Nephron (organoid): ENCODE measurements at regions not wholly inside any gene's neighbourhood (a gene's known extent, or its start where the extent isn't known, plus 50 kb on each side); places are given as distances from the start of the nearest gene placed in this dataset.
A peak's percentile ranks its signal among the peaks of the same experiment; 100 is the strongest.
"Not testable (repeated sequence)": the region's sequence is repeated elsewhere in the genome, so short reads cannot be mapped to it uniquely, and the experiment has no call there.

Experiments
- H3K27ac Mint-ChIP-seq, 3 experiments: 2 replicates each; pipeline ENCODE4 v1.8.0; 2020; ENCODE audit warnings: mixed read lengths in 3 of 3, mild to moderate bottlenecking in 2 of 3, moderate library complexity in 1 of 3
- H3K27me3 Mint-ChIP-seq: 2 replicates; pipeline ENCODE4 v1.8.0; 2021; ENCODE audit warnings: low read depth, mild to moderate bottlenecking, moderate library complexity, mixed read lengths
- H3K36me3 Mint-ChIP-seq: 2 replicates; pipeline ENCODE4 v1.8.0; 2020; ENCODE audit warnings: low read depth, mixed read lengths
- H3K4me1 Mint-ChIP-seq: 2 replicates; pipeline ENCODE4 v1.8.0; 2020; ENCODE audit warnings: mixed read lengths
- H3K4me3 Mint-ChIP-seq, 3 experiments: 2 replicates each; pipeline ENCODE4 v1.8.0; 2020; ENCODE audit warnings: mild to moderate bottlenecking in 3 of 3, mixed read lengths in 3 of 3, moderate library complexity in 2 of 3
- H3K9me3 Mint-ChIP-seq: 2 replicates; pipeline ENCODE4 v1.8.0; 2020; ENCODE audit warnings: mixed read lengths
- TF ChIP-seq, protein P1 (sequence below), 3 experiments: fragments of 200-600 bp; sonication (generic); IDR thresholded peaks; one replicate each; pipeline ENCODE4 v1.5.0; 2021; ENCODE audit warnings: antibody characterized with exemption in 3 of 3; ENCODE audit not compliant: unreplicated experiment in 3 of 3

DNA sequence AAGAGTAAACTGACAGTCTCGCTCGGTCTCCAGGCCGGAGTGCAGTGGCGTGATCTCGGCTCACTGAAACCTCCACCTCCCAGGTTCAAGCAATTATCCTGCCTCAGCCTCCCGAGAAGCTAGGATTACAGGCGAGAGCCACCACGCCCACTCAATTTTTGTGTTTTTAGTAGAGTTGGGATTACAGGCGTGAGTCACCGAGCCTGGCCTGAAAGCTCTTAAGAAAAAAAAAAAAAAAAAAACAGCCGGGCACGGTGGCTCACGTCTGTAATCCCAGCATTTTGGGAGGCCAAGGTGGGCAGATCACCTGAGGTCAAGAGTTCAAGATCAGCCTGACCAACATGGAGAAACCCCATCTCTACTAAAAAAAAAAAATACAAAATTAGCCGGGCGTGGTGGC, 55.3 kb upstream of the THOC2 start:
- H3K27me3 Mint-ChIP-seq, H3K36me3 Mint-ChIP-seq, H3K4me1 Mint-ChIP-seq, H3K27ac Mint-ChIP-seq, H3K4me3 Mint-ChIP-seq: not testable (repeated sequence)
- peaks cover 14% of the 10 kb centered on the region for H3K9me3 Mint-ChIP-seq

DNA sequence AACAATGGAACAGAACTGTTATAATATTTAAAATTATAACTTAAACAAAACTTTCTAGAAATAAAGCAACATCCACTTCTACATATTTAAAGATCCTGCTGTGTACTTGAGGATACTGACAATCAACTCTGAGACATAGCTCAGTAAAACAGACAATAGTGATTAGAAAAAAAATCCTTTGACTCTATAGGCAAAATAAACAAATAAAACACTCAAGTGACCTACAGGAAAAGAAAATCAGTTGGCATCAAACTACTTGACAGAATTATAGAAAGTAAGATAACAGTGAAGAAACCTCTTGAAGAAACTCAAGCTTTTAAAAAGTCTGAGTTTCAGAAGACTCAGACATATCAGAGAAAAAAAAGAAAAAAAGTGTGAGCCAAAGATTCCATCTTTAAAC, 55.9 kb upstream of the THOC2 start:
- Mint-ChIP-seq H3K9me3 (peaks cover 14% of the 10 kb centered on the region), H3K4me1 (no peaks in the 10 kb centered on the region), H3K4me3 (no peak overlapping the region), H3K27ac (no peak overlapping the region), H3K36me3 (no peaks in the 10 kb centered on the region), H3K27me3 (no peaks in the 10 kb centered on the region)
- TF ChIP-seq, protein P1, sequence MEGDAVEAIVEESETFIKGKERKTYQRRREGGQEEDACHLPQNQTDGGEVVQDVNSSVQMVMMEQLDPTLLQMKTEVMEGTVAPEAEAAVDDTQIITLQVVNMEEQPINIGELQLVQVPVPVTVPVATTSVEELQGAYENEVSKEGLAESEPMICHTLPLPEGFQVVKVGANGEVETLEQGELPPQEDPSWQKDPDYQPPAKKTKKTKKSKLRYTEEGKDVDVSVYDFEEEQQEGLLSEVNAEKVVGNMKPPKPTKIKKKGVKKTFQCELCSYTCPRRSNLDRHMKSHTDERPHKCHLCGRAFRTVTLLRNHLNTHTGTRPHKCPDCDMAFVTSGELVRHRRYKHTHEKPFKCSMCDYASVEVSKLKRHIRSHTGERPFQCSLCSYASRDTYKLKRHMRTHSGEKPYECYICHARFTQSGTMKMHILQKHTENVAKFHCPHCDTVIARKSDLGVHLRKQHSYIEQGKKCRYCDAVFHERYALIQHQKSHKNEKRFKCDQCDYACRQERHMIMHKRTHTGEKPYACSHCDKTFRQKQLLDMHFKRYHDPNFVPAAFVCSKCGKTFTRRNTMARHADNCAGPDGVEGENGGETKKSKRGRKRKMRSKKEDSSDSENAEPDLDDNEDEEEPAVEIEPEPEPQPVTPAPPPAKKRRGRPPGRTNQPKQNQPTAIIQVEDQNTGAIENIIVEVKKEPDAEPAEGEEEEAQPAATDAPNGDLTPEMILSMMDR (IDR thresholded peaks at IDR 0.05; ENCODE audit: unreplicated experiment in 3 of 3), result no peak

DNA sequence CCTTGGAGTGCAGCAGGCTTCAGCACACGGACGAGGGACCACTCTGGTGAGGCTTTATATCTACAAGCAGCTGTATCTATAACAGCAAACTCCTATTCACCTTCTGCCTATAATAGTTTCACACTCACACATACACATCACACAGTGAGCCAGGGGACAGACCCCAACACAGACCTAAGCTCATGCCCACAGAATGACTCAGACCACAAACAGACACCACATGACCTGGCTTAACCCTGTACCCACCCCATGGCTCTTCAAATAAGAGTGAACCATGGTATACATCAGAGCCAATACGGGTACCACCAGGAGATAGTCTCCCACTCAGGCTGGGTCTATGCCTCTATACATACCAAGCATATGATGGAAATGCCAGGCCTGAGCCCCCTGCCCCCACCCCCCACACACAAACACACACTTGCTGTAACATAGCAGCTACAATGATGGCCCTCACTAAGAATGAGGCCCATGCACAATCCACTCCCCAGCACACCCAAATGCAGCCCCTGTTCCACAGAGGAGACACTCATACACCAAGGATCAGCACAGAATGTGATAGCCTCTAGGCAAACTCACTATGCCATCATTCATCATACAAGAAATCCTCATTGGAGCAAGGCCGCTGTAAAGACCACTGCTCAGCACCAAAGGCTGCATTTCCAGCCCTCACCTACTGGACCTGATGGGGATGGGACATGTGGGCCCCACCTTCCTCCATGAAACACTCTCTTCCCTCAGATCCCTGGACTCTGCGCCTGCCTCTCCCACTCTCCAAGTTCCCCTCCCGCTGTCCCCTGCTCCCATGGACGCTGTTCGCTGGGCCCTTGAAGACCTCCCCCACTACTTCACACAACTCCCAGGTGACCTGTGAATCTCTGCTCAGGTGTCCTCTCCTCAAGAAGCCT, 62.1 kb upstream of the XIAP start:
- Mint-ChIP-seq H3K4me1 (no peaks in the 10 kb centered on the region), H3K9me3 (peaks cover 14% of the 10 kb centered on the region), H3K36me3 (no peaks in the 10 kb centered on the region), H3K27me3 (no peaks in the 10 kb centered on the region), H3K4me3 (no peak overlapping the region), H3K27ac (no peak overlapping the region)
- TF ChIP-seq, protein P1 (IDR thresholded peaks at IDR 0.05; ENCODE audit: unreplicated experiment in 3 of 3), result no peak

DNA sequence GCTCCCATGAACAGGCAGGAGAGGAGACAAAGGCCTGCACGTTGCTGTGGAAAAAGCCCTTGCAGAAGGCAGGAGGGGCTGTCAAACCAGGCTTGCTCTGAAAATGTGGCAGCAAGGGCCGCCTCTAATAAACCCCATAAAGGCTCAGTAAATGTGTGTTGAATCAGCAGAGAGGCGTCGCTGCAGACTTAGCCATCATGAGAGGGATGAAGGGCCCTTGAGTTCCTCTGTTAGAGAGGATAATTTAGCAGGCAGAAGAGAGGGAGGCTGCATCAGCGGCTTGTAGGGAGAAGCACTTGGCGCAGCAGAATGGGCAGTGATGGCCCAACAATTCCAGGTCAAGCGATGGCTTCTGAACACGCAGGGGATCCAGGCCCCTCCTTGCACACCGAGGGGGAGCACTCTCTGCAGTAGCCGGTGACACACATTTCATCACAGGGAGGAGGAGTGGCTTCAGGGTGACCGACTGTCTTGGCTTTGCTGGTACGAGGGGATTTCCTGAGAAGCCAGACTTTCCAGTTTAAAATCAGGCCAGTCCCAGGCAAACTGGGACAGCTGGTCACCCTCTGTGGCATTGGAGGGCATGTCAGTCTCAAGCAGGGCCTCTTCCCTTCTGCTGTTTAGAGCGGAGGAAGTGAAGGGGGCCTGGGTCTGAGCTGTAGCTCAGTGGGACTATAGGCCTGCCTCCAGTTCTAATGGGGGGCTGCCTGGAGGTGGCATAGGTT, 61.0 kb upstream of the XIAP start:
- not testable (repeated sequence) for H3K4me3 Mint-ChIP-seq, H3K4me1 Mint-ChIP-seq, H3K36me3 Mint-ChIP-seq, H3K27me3 Mint-ChIP-seq, H3K27ac Mint-ChIP-seq
- peaks cover 15% of the 10 kb centered on the region for H3K9me3 Mint-ChIP-seq

DNA sequence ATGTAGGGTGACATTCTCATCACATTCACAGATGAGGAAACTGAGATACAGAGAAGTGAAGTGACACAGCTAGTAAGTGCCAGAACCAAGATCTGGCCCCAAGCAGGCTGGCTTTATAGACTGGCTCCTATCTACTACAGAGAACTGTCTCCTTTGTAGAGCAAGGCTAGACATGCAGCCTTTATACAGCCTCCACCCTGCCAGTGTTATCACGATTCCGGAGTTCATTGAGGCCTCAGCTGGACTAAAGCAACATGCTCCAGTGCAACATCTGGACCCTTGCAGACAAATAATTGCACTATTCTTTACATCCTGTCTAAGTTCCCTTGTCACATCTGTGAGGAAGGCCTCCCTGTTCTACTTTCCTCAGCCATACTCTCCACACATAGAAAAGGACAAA, 58.0 kb upstream of the XIAP start:
- TF ChIP-seq, protein P1 (IDR thresholded peaks at IDR 0.05; ENCODE audit: unreplicated experiment in 3 of 3), result no peak
- Mint-ChIP-seq H3K4me3 (no peak overlapping the region), H3K36me3 (no peaks in the 10 kb centered on the region), H3K27ac (no peak overlapping the region), H3K4me1 (peaks cover 4% of the 10 kb centered on the region), H3K9me3 (peaks cover 10% of the 10 kb centered on the region), H3K27me3 (no peaks in the 10 kb centered on the region)

DNA sequence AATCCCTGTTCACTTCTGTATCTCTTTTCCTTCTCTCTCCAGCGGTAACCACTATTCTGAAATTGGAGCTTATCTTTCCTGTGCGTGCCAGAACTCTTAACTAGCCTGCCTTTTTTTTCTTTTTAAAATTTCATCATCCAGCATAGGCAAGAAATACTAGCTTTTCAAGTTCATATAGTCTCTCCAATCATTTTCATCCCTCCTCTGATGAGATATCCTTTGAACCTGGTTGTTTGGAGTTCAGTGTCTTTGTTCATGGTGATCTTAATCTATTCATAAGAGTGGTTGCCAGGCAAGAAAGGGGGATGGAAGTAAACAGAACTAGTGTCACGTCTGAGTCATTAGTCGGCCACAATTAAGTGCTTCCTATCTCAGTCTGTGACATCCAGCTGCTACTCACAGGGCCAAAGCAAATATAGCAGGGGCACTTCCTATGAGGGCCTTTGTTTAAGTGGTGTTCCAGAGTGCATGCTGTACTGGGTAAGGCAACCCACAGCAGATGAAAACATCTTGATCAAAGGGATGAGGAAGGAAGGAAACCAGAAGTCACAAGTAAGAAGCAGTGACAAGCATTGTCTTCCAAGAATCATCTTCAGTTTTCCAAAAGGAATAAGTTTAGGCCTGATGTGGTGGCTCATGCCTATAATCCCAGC, 56.4 kb upstream of the XIAP start:
- no peak overlapping the region for H3K4me3 Mint-ChIP-seq
- peaks cover 16% of the 10 kb centered on the region for H3K9me3 Mint-ChIP-seq
- H3K27ac Mint-ChIP-seq, result peak overlapping the region in 1 of 3 experiments; percentile 8

DNA sequence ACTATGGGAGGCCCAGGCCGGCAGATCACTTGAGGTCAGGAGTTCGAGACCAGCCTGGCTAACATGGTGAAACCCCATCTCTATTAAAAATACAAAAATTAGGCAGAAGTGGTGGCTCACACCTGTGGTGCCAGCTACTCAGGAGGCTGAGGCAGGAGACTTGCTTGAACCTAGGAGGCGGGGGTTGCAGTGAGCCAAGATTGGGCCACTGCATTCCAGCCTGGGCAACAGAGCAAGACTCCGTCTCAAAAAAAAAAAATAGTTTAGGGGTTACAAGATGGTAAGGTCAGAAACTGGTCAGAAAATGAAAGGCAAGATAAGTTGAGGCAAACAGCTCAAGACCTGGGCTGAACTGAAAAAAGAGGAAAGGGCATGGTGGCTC, 55.9 kb upstream of the XIAP start:
- not testable (repeated sequence) for H3K4me3 Mint-ChIP-seq, H3K27me3 Mint-ChIP-seq, H3K36me3 Mint-ChIP-seq, H3K4me1 Mint-ChIP-seq, H3K27ac Mint-ChIP-seq
- H3K9me3 Mint-ChIP-seq, result peaks cover 13% of the 10 kb centered on the region

More for the DNA sequence above, 56.4 kb upstream of the XIAP start:
- Mint-ChIP-seq H3K4me1 (peaks cover 4% of the 10 kb centered on the region), H3K27me3 (no peaks in the 10 kb centered on the region), H3K36me3 (no peaks in the 10 kb centered on the region)
- TF ChIP-seq, protein P1 (IDR thresholded peaks at IDR 0.05; ENCODE audit: unreplicated experiment in 3 of 3), result no peak
